Gastrocnemius medialis (tissue), 4 donors: ENCODE measurements at regions not wholly inside any gene's neighbourhood (a gene's known extent, or its start where the extent isn't known, plus 50 kb on each side); places are given as distances from the start of the nearest gene placed in this dataset.
"Not testable (repeated sequence)": the region's sequence is repeated elsewhere in the genome, so short reads cannot be mapped to it uniquely, and the experiment has no call there.

Experiments used
- CTCF ChIP-seq, 5 experiments: fragments of 450-650 bp in 3 of 5; fragments of 200-600 bp in 2 of 5; sonication (generic) in 2 of 5; IDR thresholded peaks in 4 of 5; conservative IDR thresholded peaks in 1 of 5; 1 replicate in 4 of 5; 2 replicates in 1 of 5; pipeline ENCODE4 v1.5.1; 2016 to 2019; ENCODE audit warnings: antibody characterized with exemption in 5 of 5, mild to moderate bottlenecking in 3 of 5, moderate library complexity in 3 of 5
- POLR2A ChIP-seq, 2 donors: fragments of 450-650 bp; IDR thresholded peaks; one replicate each; pipeline ENCODE4 v1.6.1; 2017; ENCODE audit warnings: antibody characterized with exemption in 2 of 2, mild to moderate bottlenecking in 2 of 2, moderate library complexity in 2 of 2

DNA sequence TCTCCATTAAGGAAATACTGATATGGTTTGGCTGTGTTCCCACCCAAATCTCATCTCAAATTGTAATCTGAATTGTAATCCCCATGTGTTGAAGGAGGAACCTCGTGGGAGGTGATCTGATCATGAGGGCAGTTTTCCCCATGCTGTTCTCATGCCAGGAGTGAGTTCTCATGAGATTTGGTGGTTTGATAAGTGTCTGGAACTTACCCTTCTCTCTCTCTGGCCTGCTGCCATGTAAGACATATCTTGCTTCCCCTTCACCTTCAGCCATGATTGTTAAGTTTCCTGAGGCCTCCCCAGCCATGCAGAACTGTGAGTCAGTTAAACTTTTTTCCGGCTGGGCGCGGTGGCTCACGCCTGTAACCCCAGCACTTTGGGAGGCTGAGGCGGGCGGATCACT lies 340.3 kb upstream of the MAGEB18 start:
- not testable (repeated sequence) for TF ChIP-seq CTCF (IDR thresholded peaks at IDR 0.05 in 4 of 5, conservative IDR thresholded peaks at IDR 0.05 in 1 of 5); POLR2A (IDR thresholded peaks at IDR 0.05)
